IMR-90 (cell line): ENCODE measurements at regions not wholly inside any gene's neighbourhood (a gene's known extent, or its start where the extent isn't known, plus 50 kb on each side); places are given as distances from the start of the nearest gene placed in this dataset.

Source experiments
- CTCF ChIP-seq: conservative IDR thresholded peaks from 2 replicates; pipeline ENCODE4 v1.5.1; 2012; ENCODE audit warnings: mild to moderate bottlenecking, low read depth, low read length, improper control_type of control experiment
- ELK1 ChIP-seq: fragments of 150-350 bp; IDR thresholded peaks from 2 replicates; pipeline ENCODE4 v1.6.1; 2016; ENCODE audit warnings: low read depth, mild to moderate bottlenecking, low read length, moderate library complexity, borderline replicate concordance
- RCOR1 ChIP-seq: IDR thresholded peaks from 2 replicates; pipeline ENCODE4 v1.6.1; 2012; ENCODE audit warnings: mild to moderate bottlenecking, low read length, improper control_type of control experiment; ENCODE audit not compliant: insufficient replicate concordance

- TF ChIP-seq CTCF = no peak
- TF ChIP-seq ELK1 = no peak
- TF ChIP-seq RCOR1 = no peak
Measured at GRCh38 chr14:101632520-101632919, 71.2 kb downstream of the DIO3 start.
